ENCODE measurements at regions not wholly inside any gene's neighbourhood (a gene's known extent, or its start where the extent isn't known, plus 50 kb on each side); places are given as distances from the start of the nearest gene placed in this dataset.
"Not testable (repeated sequence)": the region's sequence is repeated elsewhere in the genome, so short reads cannot be mapped to it uniquely, and the experiment has no call there.

- DNase-seq, result no peak
Measured at GRCh38 chr1:115531631-115532264, 110.0 kb upstream of the VANGL1 start.

GRCh38 chr1:115530407-115530806, 111.4 kb upstream of the VANGL1 start:
- no peak for DNase-seq

- no peak for DNase-seq
Measured at GRCh38 chr1:115529216-115529897, 112.4 kb upstream of the VANGL1 start.

- not testable (repeated sequence) for DNase-seq
Measured at GRCh38 chr1:115528336-115528735, 113.4 kb upstream of the VANGL1 start.

- no peak for DNase-seq
Measured at GRCh38 chr1:115527746-115528145, 114.0 kb upstream of the VANGL1 start.

- DNase-seq, result no peak
Measured at GRCh38 chr1:115526900-115527299, 114.9 kb upstream of the VANGL1 start.

- no peak for DNase-seq
Measured at GRCh38 chr1:115524236-115524635, 117.5 kb upstream of the VANGL1 start.

GRCh38 chr1:115522386-115522785, 119.4 kb upstream of the VANGL1 start:
- DNase-seq, result no peak

- no peak for DNase-seq
Measured at GRCh38 chr1:115515270-115515669, 126.5 kb upstream of the VANGL1 start.

GRCh38 chr1:115510226-115510625, 131.5 kb upstream of the VANGL1 start:
- DNase-seq, result not testable (repeated sequence)

GRCh38 chr1:115507901-115508300, 133.9 kb upstream of the VANGL1 start:
- no peak for DNase-seq

GRCh38 chr1:115506924-115507589, 134.7 kb upstream of the VANGL1 start:
- DNase-seq, result peak; percentile 15

- DNase-seq, result no peak
Measured at GRCh38 chr1:115506518-115506917, 135.3 kb upstream of the VANGL1 start.

- DNase-seq, result no peak
Measured at GRCh38 chr1:115505148-115505571, 136.6 kb upstream of the VANGL1 start.

- DNase-seq, result not testable (repeated sequence)
Measured at GRCh38 chr1:115502183-115502582, 139.6 kb upstream of the VANGL1 start.

- DNase-seq, result no peak
Measured at GRCh38 chr1:115501476-115501875, 140.3 kb upstream of the VANGL1 start.

GRCh38 chr1:115499253-115499652, 142.5 kb upstream of the VANGL1 start:
- no peak for DNase-seq

GRCh38 chr1:115496904-115497527, 144.8 kb upstream of the VANGL1 start:
- no peak for DNase-seq

- DNase-seq, result no peak
Measured at GRCh38 chr1:115495625-115496024, 146.1 kb upstream of the VANGL1 start.

- DNase-seq, result no peak
Measured at GRCh38 chr1:115495111-115495510, 146.7 kb upstream of the VANGL1 start.

GRCh38 chr1:115493834-115494233, 147.9 kb upstream of the VANGL1 start:
- no peak for DNase-seq

- no peak for DNase-seq
Measured at GRCh38 chr1:115492880-115493279, 148.9 kb upstream of the VANGL1 start.

- no peak for DNase-seq
Measured at GRCh38 chr1:115492019-115492595, 149.7 kb upstream of the VANGL1 start.
